Lower leg skin (tissue), 3 donors: ENCODE measurements at regions not wholly inside any gene's neighbourhood (a gene's known extent, or its start where the extent isn't known, plus 50 kb on each side); places are given as distances from the start of the nearest gene placed in this dataset.

Source experiments
- CTCF ChIP-seq, 3 donors: fragments of 450-650 bp; IDR thresholded peaks; one replicate each; pipeline ENCODE4 v1.5.1; 2016; ENCODE audit warnings: antibody characterized with exemption in 3 of 3, mild to moderate bottlenecking in 3 of 3, moderate library complexity in 2 of 3
- POLR2A ChIP-seq, 2 donors: fragments of 450-650 bp; IDR thresholded peaks; one replicate each; pipeline ENCODE4 v1.6.1; 2016 to 2017; ENCODE audit warnings: antibody characterized with exemption in 2 of 2, mild to moderate bottlenecking in 1 of 2, moderate library complexity in 1 of 2

- TF ChIP-seq CTCF (IDR thresholded peaks at IDR 0.05) (no peak), POLR2A (IDR thresholded peaks at IDR 0.05) (no peak)
These were observed 169.4 kb downstream of the KIF26A start for GRCh38 chr14:104307627-104308401.
